22Rv1 (cell line): ENCODE measurements at regions not wholly inside any gene's neighbourhood (a gene's known extent, or its start where the extent isn't known, plus 50 kb on each side); places are given as distances from the start of the nearest gene placed in this dataset.

Experiments
- H3K27ac ChIP-seq: fragments of 450-650 bp; 2 replicates; pipeline ENCODE4 v1.5.1; 2017
- ZFX ChIP-seq: fragments of 450-650 bp; IDR thresholded peaks from 2 replicates; pipeline ENCODE4 v1.6.1; 2017; ENCODE audit warnings: antibody characterized with exemption, borderline replicate concordance
- TF ChIP-seq, protein P1 (sequence below): fragments of 450-650 bp; IDR thresholded peaks from 2 replicates; pipeline ENCODE4 v1.5.1; 2017; ENCODE audit warnings: mild to moderate bottlenecking

DNA sequence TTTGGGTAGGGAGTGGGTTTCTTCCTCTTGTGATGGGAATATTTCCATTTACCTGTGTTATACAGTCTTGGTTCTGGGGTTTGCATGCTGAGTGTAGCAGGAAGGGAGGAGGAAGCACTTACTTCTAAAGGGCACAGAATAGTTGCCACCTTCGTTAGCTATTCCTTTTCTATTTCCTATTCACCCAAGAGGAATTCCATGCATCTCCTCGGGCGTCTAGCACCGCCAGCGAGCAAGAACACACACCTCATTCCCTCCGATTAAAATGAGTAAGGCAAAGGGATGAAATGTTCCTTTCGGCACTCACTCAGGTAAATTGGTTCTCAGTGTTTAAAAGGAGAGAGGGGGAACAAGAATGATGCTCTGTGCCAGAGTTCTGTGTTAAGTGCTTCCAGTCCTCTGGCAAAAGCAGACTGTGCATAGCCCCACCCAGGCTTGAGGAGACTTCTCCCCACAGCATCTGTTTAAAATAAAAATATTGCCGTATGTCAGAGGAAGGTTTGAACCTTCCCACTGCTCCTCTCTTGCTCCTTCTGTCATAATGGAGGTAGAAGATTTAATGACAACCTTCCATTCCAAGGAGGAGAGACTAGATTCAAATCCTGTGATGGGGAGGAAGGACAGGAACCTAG, 351.4 kb downstream of the PTTG2 start:
- TF ChIP-seq ZFX, result no peak
- H3K27ac ChIP-seq, result no peak overlapping the region

DNA sequence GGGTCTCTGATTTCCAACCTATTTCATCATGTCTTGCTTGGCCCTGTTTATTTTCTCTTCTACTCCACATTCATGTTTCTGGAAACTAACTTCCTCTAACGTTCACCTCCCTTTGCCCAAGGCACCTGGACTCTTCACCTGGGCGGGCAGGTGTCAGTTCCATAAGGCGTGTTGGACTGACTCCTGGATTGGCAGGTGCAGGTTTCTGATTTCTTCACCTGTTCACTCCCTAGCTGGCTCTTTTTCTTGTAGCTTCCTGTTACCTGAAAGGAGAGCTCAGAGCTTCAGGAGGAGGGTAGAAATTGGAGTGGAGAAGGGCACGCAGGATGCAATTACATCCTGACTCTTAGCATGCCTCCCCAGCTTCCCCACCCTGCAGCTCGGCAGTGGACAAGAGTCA, 350.8 kb upstream of the KLF3 start:
- H3K27ac ChIP-seq, result no peak overlapping the region
- TF ChIP-seq, protein P1, sequence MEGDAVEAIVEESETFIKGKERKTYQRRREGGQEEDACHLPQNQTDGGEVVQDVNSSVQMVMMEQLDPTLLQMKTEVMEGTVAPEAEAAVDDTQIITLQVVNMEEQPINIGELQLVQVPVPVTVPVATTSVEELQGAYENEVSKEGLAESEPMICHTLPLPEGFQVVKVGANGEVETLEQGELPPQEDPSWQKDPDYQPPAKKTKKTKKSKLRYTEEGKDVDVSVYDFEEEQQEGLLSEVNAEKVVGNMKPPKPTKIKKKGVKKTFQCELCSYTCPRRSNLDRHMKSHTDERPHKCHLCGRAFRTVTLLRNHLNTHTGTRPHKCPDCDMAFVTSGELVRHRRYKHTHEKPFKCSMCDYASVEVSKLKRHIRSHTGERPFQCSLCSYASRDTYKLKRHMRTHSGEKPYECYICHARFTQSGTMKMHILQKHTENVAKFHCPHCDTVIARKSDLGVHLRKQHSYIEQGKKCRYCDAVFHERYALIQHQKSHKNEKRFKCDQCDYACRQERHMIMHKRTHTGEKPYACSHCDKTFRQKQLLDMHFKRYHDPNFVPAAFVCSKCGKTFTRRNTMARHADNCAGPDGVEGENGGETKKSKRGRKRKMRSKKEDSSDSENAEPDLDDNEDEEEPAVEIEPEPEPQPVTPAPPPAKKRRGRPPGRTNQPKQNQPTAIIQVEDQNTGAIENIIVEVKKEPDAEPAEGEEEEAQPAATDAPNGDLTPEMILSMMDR, result no peak
- TF ChIP-seq ZFX, result no peak

DNA sequence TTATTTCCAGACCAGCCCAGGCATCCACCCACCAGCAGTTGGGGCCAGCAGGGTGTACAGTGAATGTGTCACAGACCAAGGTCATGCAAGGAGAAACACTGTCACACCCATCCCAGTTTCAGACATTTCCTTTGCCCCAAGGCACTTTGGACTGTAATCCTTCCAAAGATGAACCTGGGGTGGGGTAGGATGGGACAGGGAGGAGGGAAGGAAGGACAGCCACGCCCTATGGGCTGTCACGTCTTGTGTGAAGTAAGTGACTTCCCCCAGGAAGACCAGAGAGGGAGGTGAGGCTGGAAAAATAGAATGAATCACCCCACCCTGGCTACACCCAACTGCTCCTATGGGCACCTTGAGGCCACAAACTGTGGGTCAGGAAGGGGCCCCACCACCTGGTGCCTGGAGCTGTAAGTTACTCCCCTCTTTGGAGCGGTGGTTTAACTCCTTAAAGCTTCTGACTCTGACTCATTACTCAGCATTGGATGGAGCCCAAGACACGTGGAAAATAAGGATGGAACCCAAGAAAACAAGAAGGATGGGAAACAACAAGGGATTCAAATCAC, 349.9 kb upstream of the KLF3 start:
- no peak overlapping the region for H3K27ac ChIP-seq
- TF ChIP-seq ZFX, result no peak
- TF ChIP-seq, protein P1, result no peak

DNA sequence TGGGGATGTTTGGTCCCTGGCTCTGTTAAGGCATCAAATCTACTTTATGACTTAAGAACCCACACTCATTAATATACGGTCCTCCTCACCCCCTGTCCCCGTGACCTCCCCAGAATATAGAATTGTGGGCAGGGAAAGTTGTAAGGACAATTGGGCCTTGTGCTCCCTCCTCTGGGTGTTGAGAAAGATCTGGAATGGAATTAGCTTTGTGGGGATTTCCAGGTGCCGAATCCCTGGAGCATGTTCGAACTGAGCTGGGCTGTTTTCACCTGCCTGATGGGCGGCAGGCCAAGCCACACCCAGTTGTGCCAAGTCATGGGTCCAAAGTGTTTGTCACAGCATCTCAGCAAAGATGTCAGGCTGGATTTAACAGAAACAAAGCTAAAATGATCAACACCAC, 349.3 kb upstream of the KLF3 start:
- no peak overlapping the region for H3K27ac ChIP-seq
- TF ChIP-seq, protein P1, result no peak
- TF ChIP-seq ZFX, result no peak

DNA sequence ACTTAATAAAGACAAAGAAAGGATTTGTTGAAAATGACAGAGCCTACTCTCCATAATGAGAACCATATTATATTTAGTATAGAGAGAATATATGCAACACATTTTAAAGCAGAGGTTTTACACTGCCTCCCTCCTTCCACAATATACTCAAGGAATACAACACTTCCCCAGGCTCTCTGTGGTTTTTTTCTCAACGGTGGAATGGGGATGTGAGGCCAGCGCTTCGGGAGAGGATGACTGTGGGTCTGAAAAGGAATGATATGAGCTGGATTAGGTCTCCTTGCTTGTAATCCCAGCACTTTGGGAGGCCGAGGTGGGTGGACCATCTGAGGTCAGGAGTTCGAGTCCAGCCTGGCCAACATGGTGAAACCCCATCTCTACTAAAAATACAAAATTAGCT, 348.7 kb upstream of the KLF3 start:
- TF ChIP-seq ZFX, result no peak
- TF ChIP-seq, protein P1, result no peak
- H3K27ac ChIP-seq, result no peak overlapping the region

DNA sequence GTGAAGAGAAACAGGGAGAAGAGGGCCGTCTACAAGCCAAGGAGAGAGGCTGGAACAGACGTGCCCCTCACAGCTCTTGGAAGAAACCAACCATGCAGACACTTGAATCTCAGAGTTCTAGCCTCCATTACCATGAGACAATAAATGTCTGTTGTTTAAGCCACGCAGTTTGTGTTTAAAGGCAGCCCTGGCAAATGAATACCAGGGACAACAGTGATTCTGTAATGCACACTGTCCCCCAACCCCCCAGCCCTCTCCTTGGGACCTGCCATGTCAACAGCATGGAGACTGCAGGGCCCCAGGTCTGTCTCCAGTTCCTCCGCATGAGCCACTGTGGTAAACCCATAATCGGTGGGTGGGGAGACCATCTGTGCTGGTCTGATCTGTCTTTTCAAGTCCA, 348.0 kb upstream of the KLF3 start:
- TF ChIP-seq, protein P1, result no peak
- TF ChIP-seq ZFX, result no peak

DNA sequence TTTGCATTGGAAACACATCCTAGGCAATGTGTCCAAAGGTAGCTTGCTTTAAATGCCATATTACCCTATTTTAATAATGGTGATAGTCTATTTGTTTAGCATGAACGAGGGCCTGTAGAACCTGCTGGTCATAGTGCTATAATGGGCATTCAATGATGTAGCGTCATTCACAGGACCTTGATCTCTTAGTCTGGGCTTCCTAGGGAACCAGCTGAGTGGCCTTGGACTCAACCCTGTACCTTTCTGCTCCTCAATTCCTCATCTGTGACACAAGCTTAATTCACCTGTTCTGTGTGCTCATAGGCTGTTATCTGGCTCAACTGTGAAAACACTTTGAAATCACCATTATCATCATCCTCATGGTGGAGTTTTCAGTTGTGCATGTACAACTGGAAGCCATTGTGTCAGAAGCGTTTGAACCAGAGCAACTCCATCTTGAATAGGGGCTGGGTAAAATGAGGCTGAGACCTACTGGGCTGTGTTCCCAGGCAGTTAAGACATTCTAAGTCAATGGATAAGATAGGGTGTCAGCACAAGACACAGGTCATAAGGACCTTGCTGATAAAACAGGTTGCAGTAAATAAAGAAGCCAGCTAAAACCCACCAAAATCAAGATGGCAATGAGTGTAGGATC, 346.8 kb upstream of the KLF3 start:
- H3K27ac ChIP-seq, result no peak overlapping the region
- TF ChIP-seq, protein P1, result no peak
- TF ChIP-seq ZFX, result no peak

More for the DNA sequence above, 348.0 kb upstream of the KLF3 start:
- no peak overlapping the region for H3K27ac ChIP-seq
